Rectal smooth muscle tissue (tissue), 1 donor: ENCODE measurements at regions not wholly inside any gene's neighbourhood (a gene's known extent, or its start where the extent isn't known, plus 50 kb on each side); places are given as distances from the start of the nearest gene placed in this dataset.

Experiments
- H3K27ac ChIP-seq: one replicate; pipeline ENCODE4 v1.7.0; 2013; ENCODE audit warnings: low read depth, low read length, inconsistent platforms
- H3K27me3 ChIP-seq: one replicate; pipeline ENCODE4 v1.7.0; 2013; ENCODE audit warnings: low read length; ENCODE audit not compliant: control insufficient read depth, insufficient read depth
- H3K36me3 ChIP-seq: one replicate; pipeline ENCODE4 v1.7.0; 2013; ENCODE audit warnings: low read length; ENCODE audit not compliant: control insufficient read depth, insufficient read depth
- H3K4me1 ChIP-seq: one replicate; pipeline ENCODE4 v1.7.0; 2013; ENCODE audit warnings: low read length; ENCODE audit not compliant: control insufficient read depth, insufficient read depth
- H3K4me3 ChIP-seq: one replicate; pipeline ENCODE4 v1.7.0; 2013; ENCODE audit warnings: low read length
- H3K9ac ChIP-seq: one replicate; pipeline ENCODE4 v1.7.0; 2013; ENCODE audit warnings: low read length

GRCh38 chr13:111415765-111416164 lies 95.3 kb downstream of the TEX29 start:
- H3K9ac ChIP-seq, result no peak overlapping the region
- no peaks in the 10 kb centered on the region for H3K36me3 ChIP-seq
- H3K27ac ChIP-seq, result no peak overlapping the region
- H3K27me3 ChIP-seq, result peaks cover 5% of the 10 kb centered on the region
- H3K4me3 ChIP-seq, result no peak overlapping the region
- H3K4me1 ChIP-seq, result no peaks in the 10 kb centered on the region

DNA sequence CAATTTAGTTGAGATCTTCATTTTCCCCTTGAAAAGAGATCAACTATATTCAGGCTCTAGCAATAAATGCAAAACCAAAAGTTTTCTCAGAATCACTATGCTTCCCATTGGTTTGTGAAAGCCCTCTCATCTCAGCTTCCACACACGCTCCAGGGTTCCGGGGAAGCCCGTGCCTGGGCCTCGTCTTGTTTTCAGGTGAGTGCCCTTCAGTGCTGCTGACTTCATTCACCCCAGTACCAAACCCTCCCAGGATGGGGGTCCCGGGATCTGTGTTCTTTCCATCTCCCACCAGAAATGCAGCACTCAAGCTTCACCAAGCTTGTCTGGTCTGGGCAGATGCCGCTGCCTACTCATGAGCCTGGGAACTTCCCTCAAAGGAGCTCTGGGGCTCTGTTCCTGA lies 97.7 kb downstream of the TEX29 start:
- H3K36me3 ChIP-seq, result no peaks in the 10 kb centered on the region
- H3K4me1 ChIP-seq, result no peaks in the 10 kb centered on the region
- peaks cover 5% of the 10 kb centered on the region for H3K27me3 ChIP-seq
- no peak overlapping the region for H3K27ac ChIP-seq
- H3K9ac ChIP-seq, result no peak overlapping the region
- no peak overlapping the region for H3K4me3 ChIP-seq

GRCh38 chr13:111420113-111420876 lies 99.9 kb downstream of the TEX29 start:
- no peaks in the 10 kb centered on the region for H3K27me3 ChIP-seq
- H3K4me3 ChIP-seq, result no peak overlapping the region
- H3K36me3 ChIP-seq, result no peaks in the 10 kb centered on the region
- no peaks in the 10 kb centered on the region for H3K4me1 ChIP-seq
- no peak overlapping the region for H3K9ac ChIP-seq
- H3K27ac ChIP-seq, result no peak overlapping the region

- no peak overlapping the region for H3K9ac ChIP-seq
- H3K27me3 ChIP-seq, result no peaks in the 10 kb centered on the region
- no peaks in the 10 kb centered on the region for H3K4me1 ChIP-seq
- H3K4me3 ChIP-seq, result no peak overlapping the region
- H3K27ac ChIP-seq, result no peak overlapping the region
- H3K36me3 ChIP-seq, result no peaks in the 10 kb centered on the region
These were observed 100.8 kb downstream of the TEX29 start for GRCh38 chr13:111421216-111421615.

DNA sequence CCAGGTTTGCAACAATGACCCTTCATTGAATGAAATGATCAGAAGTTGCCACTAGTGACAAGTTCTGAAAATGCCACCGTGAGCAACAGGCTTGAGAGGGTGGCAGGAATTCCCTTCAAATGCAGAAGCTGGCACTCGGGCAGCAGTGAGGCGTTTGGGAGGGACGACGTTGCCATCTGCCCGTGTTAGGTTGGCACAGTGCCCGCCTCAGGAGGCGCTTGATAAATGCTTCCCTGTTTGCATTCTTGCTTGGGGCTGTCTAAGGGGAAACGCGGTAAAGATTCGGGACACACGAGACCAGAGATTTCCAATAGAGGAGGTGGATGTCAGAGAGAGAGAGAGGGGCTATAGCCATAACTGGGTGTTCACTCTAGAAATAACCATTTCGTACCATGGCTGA lies 101.9 kb downstream of the TEX29 start:
- no peak overlapping the region for H3K9ac ChIP-seq
- H3K4me1 ChIP-seq, result no peaks in the 10 kb centered on the region
- H3K36me3 ChIP-seq, result no peaks in the 10 kb centered on the region
- H3K27me3 ChIP-seq, result no peaks in the 10 kb centered on the region
- no peak overlapping the region for H3K4me3 ChIP-seq
- H3K27ac ChIP-seq, result no peak overlapping the region

DNA sequence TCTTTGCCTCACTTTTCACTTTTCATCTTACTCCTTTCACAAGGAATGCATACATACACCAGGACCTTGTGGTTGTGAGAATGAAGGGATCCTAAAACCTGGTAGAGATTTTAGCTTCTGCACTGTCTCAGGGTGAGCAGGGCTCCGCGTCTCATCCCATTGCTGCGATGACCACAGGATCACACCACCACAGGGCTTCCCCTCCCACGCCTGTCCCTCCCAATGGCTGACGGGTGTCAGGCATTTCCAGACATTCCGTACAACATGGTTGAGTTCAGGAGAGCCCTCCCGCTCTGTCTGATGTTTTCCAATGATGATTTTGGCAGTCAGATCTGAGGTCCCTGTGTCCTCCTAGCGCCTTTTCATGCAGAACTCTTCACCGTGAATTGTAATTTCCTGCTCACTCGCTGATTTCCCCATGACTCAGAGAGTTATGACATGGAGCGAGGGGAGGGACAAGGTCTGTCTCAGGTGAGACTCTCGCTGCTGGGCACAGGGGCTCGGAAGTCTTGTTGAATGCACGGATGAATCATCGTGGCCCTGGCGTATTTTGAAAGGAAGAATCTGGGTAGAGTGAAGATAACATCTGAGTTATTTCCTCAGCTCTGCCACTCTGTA lies 102.8 kb downstream of the TEX29 start:
- Histone ChIP-seq H3K4me1 (no peaks in the 10 kb centered on the region), H3K4me3 (no peak overlapping the region), H3K9ac (no peak overlapping the region), H3K27ac (no peak overlapping the region), H3K36me3 (no peaks in the 10 kb centered on the region), H3K27me3 (no peaks in the 10 kb centered on the region)

DNA sequence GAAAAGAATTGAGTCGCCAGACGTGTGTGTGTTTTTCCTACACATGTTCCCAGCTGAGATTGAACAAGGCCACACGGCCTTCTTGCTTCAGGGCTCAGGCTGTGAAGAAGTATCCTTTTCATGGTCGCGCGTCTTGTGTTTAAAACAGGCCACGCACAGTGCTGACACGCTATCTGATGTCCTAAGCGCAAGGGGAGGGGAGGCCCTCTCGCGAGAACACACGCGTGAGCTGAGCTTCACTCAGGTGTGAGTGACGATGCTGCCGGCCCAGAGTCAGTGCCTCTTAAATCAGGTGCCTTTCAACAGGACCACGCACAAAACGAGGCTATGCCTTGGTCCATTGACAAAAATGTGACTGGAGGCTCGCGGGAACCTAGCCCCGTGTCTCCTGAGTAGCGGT lies 103.7 kb downstream of the TEX29 start:
- Histone ChIP-seq H3K36me3 (no peaks in the 10 kb centered on the region), H3K27ac (no peak overlapping the region), H3K9ac (no peak overlapping the region), H3K4me1 (no peaks in the 10 kb centered on the region), H3K4me3 (no peak overlapping the region), H3K27me3 (no peaks in the 10 kb centered on the region)

- no peaks in the 10 kb centered on the region for H3K36me3 ChIP-seq
- H3K4me3 ChIP-seq, result no peak overlapping the region
- no peak overlapping the region for H3K9ac ChIP-seq
- no peak overlapping the region for H3K27ac ChIP-seq
- H3K27me3 ChIP-seq, result no peaks in the 10 kb centered on the region
- H3K4me1 ChIP-seq, result no peaks in the 10 kb centered on the region
These were observed 104.9 kb downstream of the TEX29 start for GRCh38 chr13:111425326-111425725.

DNA sequence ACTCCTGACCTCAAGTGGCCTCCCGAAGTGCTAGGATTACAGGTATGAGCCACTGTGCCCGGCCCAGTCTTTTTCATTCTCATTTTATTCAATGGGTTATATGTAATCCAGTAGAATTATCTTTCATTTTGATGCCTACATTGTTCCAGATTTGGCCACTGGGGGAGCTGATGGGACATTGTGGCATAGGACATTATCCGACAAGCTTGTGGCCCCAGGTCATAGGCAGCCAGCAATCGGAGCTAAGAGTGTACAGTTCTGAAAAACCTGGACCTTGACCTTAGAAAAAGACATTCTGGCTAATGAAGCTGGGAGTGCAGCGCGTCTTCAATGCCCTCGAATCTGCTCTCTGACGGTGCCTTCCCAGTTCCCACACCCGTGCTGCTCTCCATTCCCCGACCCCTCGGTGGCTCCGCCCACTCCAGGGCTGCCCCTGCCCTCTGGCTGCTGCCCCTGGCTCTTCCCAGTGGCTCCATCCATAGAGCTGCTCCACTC lies 108.7 kb downstream of the TEX29 start:
- H3K27ac ChIP-seq, result no peak overlapping the region
- H3K36me3 ChIP-seq, result no peaks in the 10 kb centered on the region
- peaks cover 3% of the 10 kb centered on the region for H3K27me3 ChIP-seq
- no peak overlapping the region for H3K4me3 ChIP-seq
- H3K4me1 ChIP-seq, result no peaks in the 10 kb centered on the region
- H3K9ac ChIP-seq, result no peak overlapping the region

DNA sequence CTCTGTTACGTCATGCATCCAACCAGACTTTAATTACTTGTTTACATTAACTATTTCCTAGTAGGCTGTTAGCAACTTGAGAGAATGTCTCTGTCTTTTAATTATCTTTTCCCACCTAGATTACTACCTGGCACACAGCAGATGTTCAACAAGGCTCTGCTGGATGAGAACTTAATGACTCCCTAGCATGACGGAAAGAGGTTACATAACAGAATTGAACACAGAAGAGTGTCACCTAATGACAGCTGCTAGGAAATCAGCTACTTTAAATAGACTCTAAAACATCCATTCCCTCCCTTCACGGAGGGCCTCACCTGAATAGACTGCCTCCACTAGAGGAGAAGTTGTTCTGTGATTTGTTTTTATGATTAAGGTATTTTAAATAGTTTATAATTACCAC lies 110.8 kb downstream of the TEX29 start:
- Histone ChIP-seq H3K27ac (no peak overlapping the region), H3K27me3 (peaks cover 3% of the 10 kb centered on the region), H3K36me3 (no peaks in the 10 kb centered on the region), H3K4me1 (no peaks in the 10 kb centered on the region), H3K9ac (no peak overlapping the region), H3K4me3 (no peak overlapping the region)

- no peak overlapping the region for H3K4me3 ChIP-seq
- peaks cover 3% of the 10 kb centered on the region for H3K27me3 ChIP-seq
- no peak overlapping the region for H3K27ac ChIP-seq
- no peaks in the 10 kb centered on the region for H3K36me3 ChIP-seq
- no peaks in the 10 kb centered on the region for H3K4me1 ChIP-seq
- H3K9ac ChIP-seq, result no peak overlapping the region
These were observed 114.2 kb downstream of the TEX29 start for GRCh38 chr13:111434578-111435159.

GRCh38 chr13:111436446-111436845 lies 116.0 kb downstream of the TEX29 start:
- no peak overlapping the region for H3K27ac ChIP-seq
- H3K4me1 ChIP-seq, result no peaks in the 10 kb centered on the region
- H3K36me3 ChIP-seq, result no peaks in the 10 kb centered on the region
- H3K4me3 ChIP-seq, result no peak overlapping the region
- H3K27me3 ChIP-seq, result no peaks in the 10 kb centered on the region
- H3K9ac ChIP-seq, result no peak overlapping the region
